Panc1 (cell line): ENCODE measurements at regions not wholly inside any gene's neighbourhood (a gene's known extent, or its start where the extent isn't known, plus 50 kb on each side); places are given as distances from the start of the nearest gene placed in this dataset.

Source experiments
- ATAC-seq: fragments of 200-7000 bp; cut with Tn5 transposase; 2 replicates; pipeline ENCODE4 v1.9.1; 2020; ENCODE audit warnings: mild to moderate bottlenecking, moderate library complexity
- BruUV-seq: library from RNA; stranded (reverse); fragments of 400-500 nt; replicated peaks from 2 replicates; lab custom pipeline; 2021; lab: Mats Ljungman, UMichigan
- CTCF ChIA-PET: fragments of 300-600 bp; sonication (Branson Sonifier 250); formaldehyde crosslinking; loops from one replicate; lab custom pipeline; 2022; ENCODE audit warnings: antibody characterized with exemption; lab: Charles Lee
- POLR2A ChIA-PET: fragments of 300-600 bp; sonication (Branson Sonifier 250); formaldehyde crosslinking; loops from one replicate; lab custom pipeline; 2022; ENCODE audit warnings: antibody characterized with exemption; lab: Charles Lee
- DNase-seq: peaks from one replicate; pipeline ENCODE4 v3.0.0-alpha.2; 2010; ENCODE audit warnings: low read depth, low spot score
- H3K27ac ChIP-seq: 2 replicates; pipeline ENCODE4 v1.5.1; 2011; ENCODE audit warnings: mild to moderate bottlenecking, low read length, inconsistent platforms
- H3K27me3 ChIP-seq: fragments of 200-500 bp; sonication (Bioruptor generic); 2 replicates; pipeline ENCODE4 v1.6.0; 2014; ENCODE audit warnings: low read length, inconsistent platforms; ENCODE audit not compliant: control insufficient read depth, insufficient read depth
- H3K36me3 ChIP-seq: fragments of 200-500 bp; sonication (Bioruptor generic); 2 replicates; pipeline ENCODE4 v1.5.1; 2014; ENCODE audit warnings: inconsistent platforms, mild to moderate bottlenecking, low read length, moderate library complexity; ENCODE audit not compliant: control insufficient read depth, insufficient read depth
- H3K4me1 ChIP-seq: 2 replicates; pipeline ENCODE4 v1.5.1; 2011; ENCODE audit warnings: inconsistent platforms, mild to moderate bottlenecking, low read length, moderate library complexity; ENCODE audit not compliant: control insufficient read depth, insufficient read depth
- H3K4me3 ChIP-seq, 2 experiments: 2 replicates each; pipeline ENCODE4 v1.5.1; 2011 to 2012; ENCODE audit warnings: low read depth in 2 of 2, low read length in 2 of 2, mild to moderate bottlenecking in 2 of 2, inconsistent platforms in 1 of 2, moderate library complexity in 1 of 2
- H3K9me3 ChIP-seq: fragments of 200-500 bp; sonication (Bioruptor generic); 2 replicates; pipeline ENCODE4 v1.5.1; 2014; ENCODE audit warnings: low read depth, mild to moderate bottlenecking, inconsistent platforms, low read length, moderate library complexity; ENCODE audit not compliant: control insufficient read depth, insufficient read depth
- CTCF ChIP-seq: fragments of 450-650 bp; IDR thresholded peaks from 2 replicates; pipeline ENCODE4 v1.5.1; 2017; ENCODE audit warnings: mild to moderate bottlenecking
- POLR2AphosphoS5 ChIP-seq: IDR thresholded peaks from 2 replicates; pipeline ENCODE4 v1.6.1; 2012; ENCODE audit warnings: mild to moderate bottlenecking, low read depth, low read length, moderate library complexity
- SIN3A ChIP-seq: IDR thresholded peaks from 2 replicates; pipeline ENCODE4 v1.6.1; 2012; ENCODE audit warnings: low read depth, mild to moderate bottlenecking, low read length, moderate library complexity, borderline replicate concordance; ENCODE audit not compliant: insufficient read depth
- TCF7L2 ChIP-seq: IDR thresholded peaks from 2 replicates; pipeline ENCODE4 v1.6.1; 2011; ENCODE audit warnings: mild to moderate bottlenecking, low read depth, low read length, inconsistent platforms
- in situ Hi-C: cut with HindIII; loops from 2 replicates; pipeline ENCODE4 v1.10.0; 2016; ENCODE audit warnings: low sequenced_read_pairs, low pct_unique_long_range_greater_than_20kb
- intact Hi-C: fragments of 100-400 bp; cut with micrococcal nuclease; formaldehyde crosslinking; loops from one replicate; pipeline ENCODE4 v1.10.0; 2022; ENCODE audit not compliant: unreplicated experiment
- TF ChIP-seq, protein P1 (sequence below), 2 experiments: IDR thresholded peaks; 2 replicates each; pipeline ENCODE4 v1.6.1; 2011 to 2012; ENCODE audit warnings: low read depth in 2 of 2, control low read depth in 1 of 2, low read length in 1 of 2, mild to moderate bottlenecking in 1 of 2, moderate library complexity in 1 of 2; ENCODE audit not compliant: insufficient read depth in 1 of 2

DNA sequence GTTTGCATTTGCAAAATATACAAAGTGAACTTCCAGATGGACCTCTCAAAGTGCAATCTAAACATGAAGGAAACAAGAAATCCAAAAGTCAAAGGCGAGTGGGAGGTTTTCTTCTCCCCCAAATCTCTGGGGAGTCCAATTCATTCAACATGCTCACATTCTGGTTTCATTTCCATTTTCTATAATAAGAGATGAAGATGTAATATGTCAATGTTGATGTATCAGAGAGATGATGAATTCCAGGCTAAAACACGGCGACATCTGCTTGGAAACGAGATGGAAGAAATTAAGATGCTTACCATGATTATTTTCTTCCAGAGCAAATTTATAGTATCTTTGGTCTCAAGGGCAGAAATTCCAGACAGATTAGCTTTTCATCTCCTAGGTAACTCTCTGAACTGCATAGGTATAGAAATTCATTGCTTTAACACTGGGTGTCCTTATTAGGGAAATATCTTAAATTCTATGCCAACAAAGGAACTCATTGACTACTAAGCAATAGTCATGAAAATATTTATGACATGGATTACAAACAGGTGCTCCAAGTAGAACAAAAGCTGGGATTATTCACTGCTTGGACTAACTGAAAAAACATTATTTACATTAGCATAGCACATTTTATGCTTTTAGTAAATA lies 287.9 kb downstream of the SEC61B start:
- H3K36me3 ChIP-seq = no peaks in the 10 kb centered on the region
- no peak overlapping the region for H3K4me3 ChIP-seq
- no peak for ATAC-seq
- in situ Hi-C loops (no loop called here), intact Hi-C loops (no loop called here)
- H3K27ac ChIP-seq = no peak overlapping the region
- no peak for DNase-seq
- no peaks in the 10 kb centered on the region for H3K4me1 ChIP-seq
- CTCF ChIA-PET = no interaction called here
- no TSS peak for BruUV-seq
- H3K27me3 ChIP-seq = no peaks in the 10 kb centered on the region
- H3K9me3 ChIP-seq = no peaks in the 10 kb centered on the region
- POLR2A ChIA-PET = no interaction called here
- TF ChIP-seq CTCF (no peak), POLR2AphosphoS5 (no peak), TCF7L2 (no peak), SIN3A (no peak)
- TF ChIP-seq, protein P1, sequence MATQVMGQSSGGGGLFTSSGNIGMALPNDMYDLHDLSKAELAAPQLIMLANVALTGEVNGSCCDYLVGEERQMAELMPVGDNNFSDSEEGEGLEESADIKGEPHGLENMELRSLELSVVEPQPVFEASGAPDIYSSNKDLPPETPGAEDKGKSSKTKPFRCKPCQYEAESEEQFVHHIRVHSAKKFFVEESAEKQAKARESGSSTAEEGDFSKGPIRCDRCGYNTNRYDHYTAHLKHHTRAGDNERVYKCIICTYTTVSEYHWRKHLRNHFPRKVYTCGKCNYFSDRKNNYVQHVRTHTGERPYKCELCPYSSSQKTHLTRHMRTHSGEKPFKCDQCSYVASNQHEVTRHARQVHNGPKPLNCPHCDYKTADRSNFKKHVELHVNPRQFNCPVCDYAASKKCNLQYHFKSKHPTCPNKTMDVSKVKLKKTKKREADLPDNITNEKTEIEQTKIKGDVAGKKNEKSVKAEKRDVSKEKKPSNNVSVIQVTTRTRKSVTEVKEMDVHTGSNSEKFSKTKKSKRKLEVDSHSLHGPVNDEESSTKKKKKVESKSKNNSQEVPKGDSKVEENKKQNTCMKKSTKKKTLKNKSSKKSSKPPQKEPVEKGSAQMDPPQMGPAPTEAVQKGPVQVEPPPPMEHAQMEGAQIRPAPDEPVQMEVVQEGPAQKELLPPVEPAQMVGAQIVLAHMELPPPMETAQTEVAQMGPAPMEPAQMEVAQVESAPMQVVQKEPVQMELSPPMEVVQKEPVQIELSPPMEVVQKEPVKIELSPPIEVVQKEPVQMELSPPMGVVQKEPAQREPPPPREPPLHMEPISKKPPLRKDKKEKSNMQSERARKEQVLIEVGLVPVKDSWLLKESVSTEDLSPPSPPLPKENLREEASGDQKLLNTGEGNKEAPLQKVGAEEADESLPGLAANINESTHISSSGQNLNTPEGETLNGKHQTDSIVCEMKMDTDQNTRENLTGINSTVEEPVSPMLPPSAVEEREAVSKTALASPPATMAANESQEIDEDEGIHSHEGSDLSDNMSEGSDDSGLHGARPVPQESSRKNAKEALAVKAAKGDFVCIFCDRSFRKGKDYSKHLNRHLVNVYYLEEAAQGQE (IDR thresholded peaks at IDR 0.05; ENCODE audit: insufficient read depth in 1 of 2, low read depth in 2 of 2, low read length in 1 of 2) = no peak

GRCh38 chr9:99511723-99512122 lies 289.6 kb downstream of the SEC61B start:
- no peak overlapping the region for H3K27ac ChIP-seq
- BruUV-seq = no TSS peak
- H3K4me1 ChIP-seq = no peaks in the 10 kb centered on the region
- TF ChIP-seq, protein P1 (IDR thresholded peaks at IDR 0.05; ENCODE audit: insufficient read depth in 1 of 2, low read depth in 2 of 2, low read length in 1 of 2) = no peak
- TF ChIP-seq SIN3A (no peak), POLR2AphosphoS5 (no peak), TCF7L2 (no peak), CTCF (no peak)
- intact Hi-C loops (no loop called here), in situ Hi-C loops (no loop called here)
- H3K27me3 ChIP-seq = no peaks in the 10 kb centered on the region
- no peaks in the 10 kb centered on the region for H3K36me3 ChIP-seq
- H3K9me3 ChIP-seq = no peaks in the 10 kb centered on the region
- CTCF ChIA-PET = no interaction called here
- no peak overlapping the region for H3K4me3 ChIP-seq
- no peak for ATAC-seq
- no peak for DNase-seq
- POLR2A ChIA-PET = no interaction called here
